Vagina (tissue), 2 donors: ENCODE measurements at regions not wholly inside any gene's neighbourhood (a gene's known extent, or its start where the extent isn't known, plus 50 kb on each side); places are given as distances from the start of the nearest gene placed in this dataset.

ENCODE experiments used
- DNase-seq, 2 donors: peaks; one replicate each; pipeline ENCODE4 v3.0.0-alpha.2; 2017; ENCODE audit errors: extremely low spot score in 2 of 2
- H3K27ac ChIP-seq: fragments of 200-600 bp; sonication (generic); one replicate; pipeline ENCODE4 v1.5.1; 2019
- H3K27me3 ChIP-seq: fragments of 200-600 bp; sonication (generic); one replicate; pipeline ENCODE4 v1.5.1; 2019
- H3K36me3 ChIP-seq, 2 donors: fragments of 200-600 bp; sonication (generic); one replicate each; pipeline ENCODE4 v1.5.1; 2017 to 2019
- H3K4me1 ChIP-seq: fragments of 200-600 bp; sonication (generic); one replicate; pipeline ENCODE4 v1.5.1; 2019
- H3K4me3 ChIP-seq, 2 donors: fragments of 200-600 bp; sonication (generic); 1 replicate in 1 of 2; 2 replicates in 1 of 2; pipeline ENCODE4 v1.5.1; 2016 to 2019
- H3K9me3 ChIP-seq: fragments of 200-600 bp; sonication (generic); one replicate; pipeline ENCODE4 v1.5.1; 2019
- CTCF ChIP-seq, 3 experiments: fragments of 450-650 bp in 2 of 3; fragments of 200-600 bp in 1 of 3; sonication (generic) in 1 of 3; IDR thresholded peaks; one replicate each; pipeline ENCODE4 v1.5.1; 2017 to 2019; ENCODE audit warnings: antibody characterized with exemption in 3 of 3, mild to moderate bottlenecking in 2 of 3, moderate library complexity in 2 of 3
- POLR2A ChIP-seq, 2 donors: fragments of 450-650 bp; IDR thresholded peaks; one replicate each; pipeline ENCODE4 v1.6.1; 2017; ENCODE audit warnings: antibody characterized with exemption in 2 of 2, mild to moderate bottlenecking in 2 of 2, moderate library complexity in 2 of 2
- POLR2AphosphoS5 ChIP-seq, 2 donors: sonication (generic); formaldehyde crosslinking; IDR thresholded peaks; one replicate each; pipeline ENCODE4 v1.9.0; 2017; ENCODE audit warnings: antibody characterized with exemption in 2 of 2, mild to moderate bottlenecking in 2 of 2, low read depth in 1 of 2; ENCODE audit not compliant: insufficient read depth in 1 of 2
- intact Hi-C: fragments of 100-400 bp; cut with DNase I; formaldehyde crosslinking; loops from one replicate; pipeline ENCODE4 v1.15.1; 2023

DNA sequence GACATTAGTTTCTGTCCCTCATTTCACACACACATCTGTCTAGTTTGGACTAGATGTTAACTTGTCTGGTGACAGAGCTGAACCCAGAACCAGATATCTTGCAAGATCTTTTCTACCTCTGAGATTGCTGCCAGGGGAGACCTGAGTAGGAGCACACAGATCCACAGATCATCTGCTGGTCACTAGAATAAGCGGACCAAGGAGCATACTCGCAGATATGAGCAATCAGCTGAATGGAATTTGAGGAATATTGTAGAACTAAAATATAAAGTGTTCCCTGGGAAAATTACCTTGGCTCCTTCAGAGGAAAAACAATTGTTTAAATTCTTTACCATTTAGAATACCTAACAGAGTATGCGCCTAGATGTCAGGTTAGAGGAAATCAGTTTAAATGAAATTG, 90.7 kb downstream of the TNFSF18 start:
- H3K27me3 ChIP-seq = no peaks in the 10 kb centered on the region
- no peaks in the 10 kb centered on the region for H3K4me1 ChIP-seq
- H3K9me3 ChIP-seq = no peaks in the 10 kb centered on the region
- H3K4me3 ChIP-seq = no peak overlapping the region
- no peak for DNase-seq
- intact Hi-C loops = no loop called here
- H3K27ac ChIP-seq = no peak overlapping the region
- no peak for TF ChIP-seq POLR2AphosphoS5 (IDR thresholded peaks at IDR 0.05; ENCODE audit: insufficient read depth in 1 of 2, low read depth in 1 of 2)
- no peak for TF ChIP-seq CTCF (IDR thresholded peaks at IDR 0.05)
- no peak for TF ChIP-seq POLR2A (IDR thresholded peaks at IDR 0.05)
- H3K36me3 ChIP-seq = no peaks in the 10 kb centered on the region

- Histone ChIP-seq H3K27me3 (no peaks in the 10 kb centered on the region), H3K27ac (no peak overlapping the region), H3K4me1 (no peaks in the 10 kb centered on the region), H3K36me3 (no peaks in the 10 kb centered on the region), H3K4me3 (no peak overlapping the region), H3K9me3 (no peaks in the 10 kb centered on the region)
- DNase-seq = no peak
- intact Hi-C loops = no loop called here
- TF ChIP-seq POLR2AphosphoS5 (IDR thresholded peaks at IDR 0.05; ENCODE audit: insufficient read depth in 1 of 2, low read depth in 1 of 2) (no peak), CTCF (IDR thresholded peaks at IDR 0.05) (no peak), POLR2A (IDR thresholded peaks at IDR 0.05) (no peak)
Observed at GRCh38 chr1:172960454-172961208, 90.1 kb downstream of the TNFSF18 start.

DNA sequence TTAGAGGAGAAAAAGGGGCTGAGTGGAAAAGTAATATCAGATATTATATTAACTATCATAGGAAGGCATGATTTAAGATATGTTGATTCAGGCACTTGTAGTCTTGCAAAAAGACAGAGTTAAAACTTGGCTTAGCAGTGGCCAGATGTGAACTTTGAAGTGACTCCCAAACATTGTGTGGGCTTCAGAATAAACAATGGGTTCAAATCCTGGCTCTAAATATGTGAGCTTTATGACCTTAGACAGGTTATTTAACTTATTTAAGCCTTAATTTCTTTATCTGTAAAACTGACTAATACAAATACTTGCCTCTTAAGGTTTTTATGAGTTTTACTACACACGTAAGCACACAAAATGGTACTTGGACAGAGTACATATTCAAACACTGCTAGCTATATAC, 85.9 kb downstream of the TNFSF18 start:
- Histone ChIP-seq H3K9me3 (no peaks in the 10 kb centered on the region), H3K4me1 (no peaks in the 10 kb centered on the region), H3K36me3 (no peaks in the 10 kb centered on the region), H3K27ac (no peak overlapping the region), H3K27me3 (no peaks in the 10 kb centered on the region), H3K4me3 (no peak overlapping the region)
- TF ChIP-seq CTCF (IDR thresholded peaks at IDR 0.05) = no peak
- TF ChIP-seq POLR2A (IDR thresholded peaks at IDR 0.05) = no peak
- no peak for TF ChIP-seq POLR2AphosphoS5 (IDR thresholded peaks at IDR 0.05; ENCODE audit: insufficient read depth in 1 of 2, low read depth in 1 of 2)
- intact Hi-C loops = no loop called here
- no peak for DNase-seq

GRCh38 chr1:172966844-172967540, 83.7 kb downstream of the TNFSF18 start:
- Histone ChIP-seq H3K36me3 (no peaks in the 10 kb centered on the region), H3K9me3 (no peaks in the 10 kb centered on the region), H3K4me3 (no peak overlapping the region), H3K4me1 (no peaks in the 10 kb centered on the region), H3K27ac (no peak overlapping the region), H3K27me3 (no peaks in the 10 kb centered on the region)
- intact Hi-C loops = no loop called here
- TF ChIP-seq CTCF (IDR thresholded peaks at IDR 0.05) (no peak), POLR2AphosphoS5 (IDR thresholded peaks at IDR 0.05; ENCODE audit: insufficient read depth in 1 of 2, low read depth in 1 of 2) (no peak), POLR2A (IDR thresholded peaks at IDR 0.05) (no peak)
- DNase-seq = no peak

DNA sequence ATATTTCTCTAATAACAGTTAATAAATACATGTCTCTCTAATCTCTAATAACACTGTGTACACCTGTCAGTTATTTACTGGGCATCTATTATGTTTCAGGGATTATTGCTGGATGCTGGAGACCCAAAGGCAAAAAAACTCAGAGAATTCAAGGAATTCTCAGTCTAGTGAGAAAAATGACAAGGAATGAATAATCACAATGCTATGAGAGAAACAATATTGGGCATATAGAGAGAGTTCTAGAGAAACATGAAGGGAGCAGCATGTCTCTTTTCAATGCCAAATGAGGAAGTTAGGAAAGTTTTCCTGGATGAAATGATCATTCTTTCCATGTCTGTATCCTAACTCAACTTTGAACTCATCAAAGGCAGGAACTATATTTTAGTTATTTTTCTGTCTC, 82.8 kb downstream of the TNFSF18 start:
- Histone ChIP-seq H3K27me3 (no peaks in the 10 kb centered on the region), H3K9me3 (no peaks in the 10 kb centered on the region), H3K27ac (no peak overlapping the region), H3K4me3 (no peak overlapping the region), H3K36me3 (no peaks in the 10 kb centered on the region), H3K4me1 (no peaks in the 10 kb centered on the region)
- TF ChIP-seq POLR2AphosphoS5 (IDR thresholded peaks at IDR 0.05; ENCODE audit: insufficient read depth in 1 of 2, low read depth in 1 of 2) (no peak), POLR2A (IDR thresholded peaks at IDR 0.05) (no peak)
- intact Hi-C loops = no loop called here
- no peak for DNase-seq
